NCI-H1092 (cell line): ENCODE measurements at regions not wholly inside any gene's neighbourhood (a gene's known extent, or its start where the extent isn't known, plus 50 kb on each side); places are given as distances from the start of the nearest gene placed in this dataset.
"Not testable (repeated sequence)": the region's sequence is repeated elsewhere in the genome, so short reads cannot be mapped to it uniquely, and the experiment has no call there.

Experiments
- DNase-seq: peaks from one replicate; lab custom pipeline; 2025; lab: John Stamatoyannopoulos, UW

DNA sequence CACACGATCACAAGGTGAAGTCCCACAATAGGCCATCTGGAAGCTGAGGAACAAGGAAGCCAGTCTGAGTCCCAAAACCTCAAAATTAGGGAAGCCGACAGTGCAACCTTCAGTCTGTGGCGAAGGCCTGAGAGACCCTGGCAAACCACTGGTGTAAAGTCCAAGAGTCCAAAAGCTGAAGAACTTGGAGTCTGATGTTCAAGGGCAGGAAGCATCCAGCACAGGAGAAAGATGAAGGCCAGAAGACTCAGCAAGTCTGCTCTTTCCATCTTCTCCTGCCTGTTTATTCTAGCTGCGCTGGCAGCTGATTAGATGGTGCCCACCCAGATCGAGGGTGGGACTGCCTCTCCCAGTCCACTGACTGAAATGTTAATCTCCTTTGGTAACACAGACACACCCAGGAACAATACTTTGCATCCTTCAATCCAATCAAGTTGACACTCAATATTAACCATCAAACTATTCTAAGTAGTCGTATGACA is 112.3 kb downstream of the MYCN start:
- DNase-seq, result not testable (repeated sequence)

DNA sequence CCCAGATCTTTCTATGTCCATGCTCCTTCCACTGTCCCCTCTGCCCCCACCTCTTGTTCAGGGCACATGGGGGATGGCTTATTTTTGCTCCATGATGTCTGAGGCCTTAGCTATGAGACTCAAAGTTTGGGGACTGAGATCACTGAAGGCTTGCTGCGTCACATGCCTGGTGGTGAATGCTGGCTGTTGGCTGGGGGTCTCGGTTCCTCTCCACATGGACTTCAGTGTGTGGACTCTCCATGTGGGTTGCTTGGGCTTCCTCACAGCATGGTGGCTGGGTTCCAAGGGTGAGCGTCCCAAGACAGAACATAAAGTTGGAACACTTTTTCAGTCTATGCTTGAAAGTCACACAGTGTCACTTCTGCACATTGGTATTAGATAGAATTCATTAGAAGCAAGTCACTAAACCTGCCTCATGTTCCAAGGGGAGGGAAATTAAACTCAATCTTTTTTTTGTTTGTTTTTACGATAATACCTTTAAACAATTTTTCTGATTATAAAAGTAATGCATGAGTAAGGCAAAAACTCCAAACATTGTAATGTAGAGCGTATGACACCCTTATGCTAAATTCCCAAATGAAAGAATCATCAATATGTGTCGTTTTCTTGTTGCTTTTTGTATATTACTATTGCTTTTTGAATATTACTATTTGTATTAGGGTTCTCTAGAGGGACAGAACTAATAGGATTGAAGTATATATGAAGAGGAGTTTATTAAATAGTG is 111.7 kb downstream of the MYCN start:
- no peak for DNase-seq

DNA sequence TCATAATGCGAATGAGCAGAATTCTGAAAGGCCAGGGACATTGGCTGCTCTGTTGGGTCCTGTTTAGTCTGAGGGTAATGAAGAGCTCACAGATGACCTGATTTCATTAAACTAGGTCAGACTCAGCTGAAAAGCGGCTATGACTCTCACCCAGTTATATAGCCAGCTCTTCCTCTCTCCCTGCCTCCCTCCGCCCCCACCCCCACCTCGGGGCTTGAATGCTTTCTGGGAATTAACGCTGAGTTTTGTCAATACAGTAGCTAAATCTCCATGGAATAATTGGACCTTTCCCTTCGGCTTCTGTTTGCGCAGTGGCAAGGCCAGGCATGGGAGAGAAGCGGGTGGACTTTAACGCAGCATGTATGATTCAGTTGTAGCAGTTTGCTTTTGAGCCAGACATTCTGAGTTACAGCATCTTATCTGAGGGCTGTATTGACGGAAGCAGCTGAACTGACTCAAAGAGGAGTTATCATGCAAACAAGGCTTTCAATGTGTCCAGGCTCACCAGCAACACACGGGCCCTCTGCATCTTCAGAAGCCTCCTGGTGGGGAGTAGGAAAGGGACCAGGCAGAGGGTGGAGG is 110.6 kb downstream of the MYCN start:
- DNase-seq, result peak; percentile 30

DNA sequence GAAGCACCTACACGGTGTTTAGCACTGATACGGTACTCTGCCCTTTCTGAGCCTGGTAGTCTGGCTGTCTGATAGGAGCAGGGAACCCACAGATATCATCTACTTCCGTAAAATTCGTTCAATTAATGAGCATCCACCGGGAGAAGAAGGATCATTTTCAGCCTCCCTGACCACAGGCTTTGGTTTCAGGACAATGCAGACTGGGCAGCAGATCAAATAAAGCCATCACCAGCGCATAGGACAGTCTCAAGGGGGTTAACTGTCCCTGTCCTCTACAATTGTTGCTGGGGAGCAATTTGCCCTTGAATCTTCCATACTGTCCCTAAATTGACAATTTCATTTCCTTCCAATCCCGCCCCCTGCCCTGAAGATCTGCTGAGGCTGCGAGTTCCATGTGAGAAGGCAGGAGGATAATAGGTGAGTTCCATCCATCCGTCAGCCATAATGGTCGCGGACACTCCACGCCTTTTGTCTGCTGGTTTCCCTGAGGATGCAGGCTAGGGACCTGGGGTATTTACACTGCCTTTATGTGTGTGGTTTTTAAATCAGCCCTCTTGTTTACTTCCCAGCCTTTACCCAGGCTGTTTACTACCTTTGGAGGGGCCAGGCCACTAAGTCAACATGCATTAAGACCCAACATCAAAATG is 110.0 kb downstream of the MYCN start:
- no peak for DNase-seq

DNA sequence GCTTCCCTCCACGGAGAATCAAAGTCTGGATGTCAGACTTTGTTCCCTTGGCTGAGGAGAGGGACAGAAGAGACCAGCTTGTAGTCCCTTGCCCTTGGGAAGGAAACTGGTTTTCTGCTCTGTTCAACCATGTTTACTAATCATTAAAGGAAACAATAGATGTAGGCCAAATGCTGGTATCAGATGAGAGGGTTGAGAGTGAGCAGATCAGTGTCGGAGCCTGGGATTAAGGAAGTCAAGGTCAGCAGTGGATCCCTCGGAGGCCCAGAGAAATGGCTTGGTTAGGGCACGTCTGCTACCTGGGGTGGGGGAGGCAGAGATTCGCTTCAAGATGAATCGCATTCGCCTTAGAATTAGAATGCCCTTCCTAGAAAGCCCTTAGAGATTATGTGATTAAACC is 109.1 kb downstream of the MYCN start:
- no peak for DNase-seq

DNA sequence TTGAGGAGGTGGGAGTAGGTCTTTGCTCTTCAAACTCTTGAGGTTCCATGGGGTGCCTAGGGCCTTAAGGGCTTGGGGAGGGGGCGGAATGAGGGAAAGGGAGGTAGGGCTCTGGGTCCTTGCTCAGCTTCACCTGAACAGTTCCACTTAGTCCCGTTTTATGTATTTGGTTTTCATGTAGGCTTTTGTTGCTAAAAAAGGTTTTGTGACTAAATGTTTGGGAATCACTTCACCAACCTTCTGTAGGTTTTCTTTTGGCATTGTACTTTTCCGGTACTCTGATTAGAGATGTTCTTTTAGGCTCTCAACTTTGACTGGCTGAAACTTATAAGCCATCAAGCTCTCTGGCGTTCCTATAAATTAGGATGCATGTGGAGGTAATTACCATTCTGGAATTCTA is 108.1 kb downstream of the MYCN start:
- no peak for DNase-seq

DNA sequence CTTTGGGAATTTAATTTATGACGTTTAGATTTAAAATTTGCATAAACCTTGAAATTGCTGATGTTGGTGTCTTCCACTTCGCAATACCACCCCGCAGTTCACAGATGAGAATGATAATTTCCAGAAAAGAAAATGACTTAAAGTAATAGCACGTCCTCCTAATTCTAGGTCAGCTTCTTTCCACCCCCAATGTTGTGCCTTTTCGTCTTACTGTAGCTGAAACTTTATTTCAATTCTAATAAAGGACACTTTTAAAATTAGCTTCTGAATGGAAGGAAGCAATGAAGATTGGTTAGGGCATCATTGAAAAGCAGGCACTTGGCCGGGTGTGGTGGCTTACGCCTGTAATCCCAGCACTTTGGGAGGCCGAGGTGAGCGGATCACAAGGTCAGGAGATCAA is 107.4 kb downstream of the MYCN start:
- no peak for DNase-seq

DNA sequence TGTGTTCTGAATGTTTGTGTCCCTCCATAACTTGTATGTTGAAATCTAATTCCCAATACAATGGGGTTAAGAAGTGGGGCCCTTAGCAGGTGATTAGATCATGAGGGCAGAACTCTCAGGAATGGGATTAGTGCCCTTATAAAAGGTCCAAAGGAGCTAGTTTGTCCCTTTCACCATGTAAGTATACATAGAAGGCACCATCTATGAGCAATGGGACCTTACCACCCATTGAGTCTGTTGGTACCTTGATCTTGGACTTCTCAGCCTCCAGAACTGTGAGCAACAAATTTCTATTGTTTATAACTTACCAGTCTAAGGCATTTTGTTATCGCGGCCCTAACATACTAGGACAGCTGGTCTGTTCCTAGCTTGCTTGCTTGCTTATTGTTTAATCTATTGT is 106.3 kb downstream of the MYCN start:
- no peak for DNase-seq

DNA sequence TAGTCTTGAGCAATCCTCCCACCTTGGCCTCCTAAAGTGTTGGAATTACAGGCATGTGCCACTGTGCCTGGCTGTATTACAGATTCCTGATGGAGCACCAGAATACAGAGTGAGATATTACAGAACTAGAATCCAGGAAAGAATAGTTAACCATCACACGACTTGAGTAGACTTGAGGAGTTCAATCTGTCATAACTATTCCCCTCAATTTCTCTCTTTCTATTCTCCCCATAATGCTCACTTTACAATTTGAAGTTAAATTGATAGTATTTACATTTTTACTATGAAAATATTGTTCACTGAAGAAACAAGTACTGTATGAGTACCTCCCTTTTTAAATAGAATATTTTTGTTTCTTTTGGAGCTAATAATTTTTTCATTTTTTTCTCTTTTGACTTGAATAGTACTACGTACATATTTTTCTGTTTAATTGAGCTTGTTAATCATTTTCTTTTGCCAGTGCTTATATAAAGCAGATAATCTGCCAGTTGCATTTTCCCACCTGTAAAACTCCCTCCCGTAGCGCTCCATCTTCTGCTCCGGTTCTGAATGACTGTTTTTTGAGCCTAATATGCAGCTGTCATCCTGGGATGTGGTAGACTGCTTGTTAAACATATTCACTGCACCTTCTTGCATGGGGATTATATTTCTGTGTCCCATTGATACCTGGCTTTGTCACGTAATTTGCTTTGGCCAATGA is 105.5 kb downstream of the MYCN start:
- no peak for DNase-seq

DNA sequence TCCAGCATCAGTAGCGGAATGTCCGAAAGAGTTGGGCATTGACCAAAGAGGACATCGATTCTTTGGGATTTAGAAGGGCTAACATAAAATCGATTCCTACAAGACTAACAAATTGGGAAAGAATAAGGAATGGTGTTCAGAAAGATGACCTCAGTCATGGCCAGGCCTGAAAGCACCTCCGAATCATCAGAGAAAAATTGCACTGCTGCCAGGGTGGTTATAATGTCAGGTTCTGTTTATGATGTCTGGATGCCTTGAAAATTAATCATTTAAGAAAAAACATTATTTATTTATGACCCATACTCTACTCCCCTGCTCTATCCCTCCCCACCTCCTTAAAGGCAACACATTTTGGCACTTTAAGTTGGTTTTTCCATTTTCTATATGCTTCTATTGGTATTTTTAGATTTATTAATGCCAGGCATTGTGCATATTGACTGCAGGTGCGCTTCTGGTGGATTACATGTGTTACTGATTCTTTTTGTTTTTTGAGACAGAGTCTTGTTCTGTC is 104.7 kb downstream of the MYCN start:
- no peak for DNase-seq

DNA sequence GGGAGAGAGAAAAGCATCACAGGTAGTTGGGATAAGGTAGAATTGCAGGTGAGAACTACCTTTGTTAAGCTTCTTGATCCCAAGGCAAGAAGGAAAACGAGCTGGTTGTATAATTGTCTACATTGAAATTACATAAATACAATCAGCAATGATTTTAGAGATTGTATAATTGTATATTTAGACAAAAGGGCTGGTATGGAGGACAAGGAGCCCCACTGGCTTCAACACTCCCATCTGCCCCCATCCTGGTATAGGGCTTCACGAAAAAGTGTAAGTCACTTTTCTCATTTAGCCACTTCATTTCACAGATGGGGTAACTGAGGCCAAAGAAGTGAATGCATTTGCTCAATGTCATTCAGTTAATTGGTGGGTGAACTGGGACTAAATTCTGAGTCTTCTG is 103.3 kb downstream of the MYCN start:
- no peak for DNase-seq

DNA sequence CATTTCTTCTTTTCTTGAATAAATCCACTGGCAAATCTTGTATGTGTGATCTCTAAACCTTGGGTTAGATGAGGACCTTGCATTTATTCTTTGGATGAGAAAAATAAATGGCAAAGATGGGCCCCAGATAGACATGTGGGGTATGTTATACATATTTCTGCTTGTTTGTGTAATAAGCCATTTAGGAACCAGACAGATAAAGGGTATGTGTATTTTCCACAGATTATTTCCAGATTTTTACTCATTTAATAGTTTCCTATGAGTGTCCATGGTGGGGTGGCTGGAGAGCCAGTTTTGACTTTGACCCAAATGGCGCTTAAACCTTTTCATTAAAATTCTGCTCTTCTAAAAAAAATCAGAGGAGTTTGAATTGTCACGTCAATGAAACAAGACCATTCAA is 102.8 kb downstream of the MYCN start:
- no peak for DNase-seq

DNA sequence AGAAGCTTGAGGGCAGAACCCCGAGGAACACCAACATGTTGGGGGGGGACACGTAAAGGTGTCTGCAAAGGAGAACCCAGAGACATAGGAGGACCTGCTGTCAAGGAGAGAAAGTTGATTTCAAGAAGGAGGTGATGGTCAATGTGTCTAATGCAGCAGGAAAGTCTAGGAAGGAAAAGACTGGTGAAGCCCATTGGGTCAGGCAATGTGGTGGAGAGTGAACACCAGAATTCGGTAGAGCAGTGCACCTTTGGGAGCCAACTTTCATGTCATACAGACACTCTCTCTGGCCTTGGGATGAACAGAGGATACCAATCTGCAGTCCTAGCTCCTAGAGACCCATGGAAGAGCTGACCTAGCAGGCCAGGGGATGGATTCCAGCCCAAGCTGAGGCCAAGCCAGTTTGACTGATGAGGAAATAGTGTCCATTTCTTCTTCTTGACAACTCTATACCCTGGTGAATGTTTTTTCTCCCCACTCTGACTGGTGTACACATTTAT is 101.9 kb downstream of the MYCN start:
- no peak for DNase-seq

DNA sequence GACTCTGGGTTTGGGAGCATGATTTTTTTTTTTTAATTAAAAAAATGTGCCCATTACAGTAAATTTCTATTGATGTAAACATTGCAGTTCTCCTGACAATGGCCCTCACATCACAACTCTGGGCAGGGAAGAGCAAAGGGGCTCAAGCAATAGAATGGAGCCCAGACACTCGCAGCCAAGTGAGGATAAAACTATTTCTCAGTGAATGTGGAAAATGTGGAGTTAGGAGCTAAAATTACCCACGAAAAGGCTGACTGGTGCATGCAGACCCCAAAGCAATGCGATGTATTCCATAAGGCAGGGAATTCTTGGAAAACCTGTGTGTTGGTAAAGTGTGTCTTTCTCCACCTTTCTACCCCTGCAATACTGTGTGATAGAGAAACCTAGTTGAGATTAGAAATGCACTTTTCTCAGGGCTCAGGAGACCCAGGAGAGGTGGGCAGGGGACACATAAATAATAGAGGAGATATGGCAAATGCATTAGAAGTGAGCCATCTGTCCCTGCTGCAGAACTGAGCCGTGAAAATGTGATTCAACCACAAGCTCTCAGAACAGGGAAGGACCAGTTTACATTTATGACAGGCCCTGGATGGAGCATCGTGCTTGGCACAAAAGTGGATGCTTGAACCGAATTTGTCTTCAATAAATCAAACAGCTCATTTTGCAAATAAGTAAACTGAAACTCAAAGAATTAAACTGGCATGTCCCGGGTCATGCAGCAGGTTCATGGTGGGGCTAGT is 100.1 kb downstream of the MYCN start:
- no peak for DNase-seq

DNA sequence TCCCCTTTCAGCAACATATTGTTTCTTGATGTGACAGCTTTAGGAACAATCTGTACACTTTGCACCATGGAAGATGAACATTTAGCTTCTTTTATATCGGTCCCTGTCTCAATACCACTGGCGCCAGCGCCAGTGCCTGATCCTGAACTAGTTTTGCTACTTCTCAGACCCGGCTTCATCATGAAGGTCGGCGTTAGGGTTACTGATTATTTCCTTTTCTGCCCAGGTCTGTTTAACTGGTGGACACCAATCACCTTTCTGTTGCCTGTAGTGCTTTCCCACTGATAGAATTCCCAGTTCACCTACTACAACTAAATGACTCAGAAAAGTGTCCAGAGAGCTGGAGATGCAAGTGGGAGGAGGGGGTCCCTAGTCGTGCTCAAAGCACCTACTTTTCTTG is 99.5 kb downstream of the MYCN start:
- no peak for DNase-seq

DNA sequence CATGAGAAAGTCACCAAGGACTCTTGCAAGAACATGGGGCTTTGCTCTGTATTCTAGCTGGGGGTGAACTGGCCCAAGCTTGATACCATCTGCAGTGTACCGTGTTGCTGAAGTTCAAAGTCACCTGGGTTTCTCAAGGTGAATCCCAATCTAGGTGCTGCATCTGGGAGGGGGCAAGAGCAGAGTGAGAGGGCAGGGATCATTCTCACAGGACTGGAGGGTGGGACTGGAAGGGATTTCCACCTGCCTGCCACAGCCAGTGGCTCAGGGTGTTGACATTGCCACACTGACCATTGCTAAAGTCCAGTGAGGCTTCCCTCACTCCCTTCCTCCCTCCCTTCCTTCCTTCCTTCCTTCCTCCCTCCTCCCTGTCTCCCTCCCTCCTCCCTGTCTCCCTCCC is 98.7 kb downstream of the MYCN start:
- DNase-seq, result no peak

DNA sequence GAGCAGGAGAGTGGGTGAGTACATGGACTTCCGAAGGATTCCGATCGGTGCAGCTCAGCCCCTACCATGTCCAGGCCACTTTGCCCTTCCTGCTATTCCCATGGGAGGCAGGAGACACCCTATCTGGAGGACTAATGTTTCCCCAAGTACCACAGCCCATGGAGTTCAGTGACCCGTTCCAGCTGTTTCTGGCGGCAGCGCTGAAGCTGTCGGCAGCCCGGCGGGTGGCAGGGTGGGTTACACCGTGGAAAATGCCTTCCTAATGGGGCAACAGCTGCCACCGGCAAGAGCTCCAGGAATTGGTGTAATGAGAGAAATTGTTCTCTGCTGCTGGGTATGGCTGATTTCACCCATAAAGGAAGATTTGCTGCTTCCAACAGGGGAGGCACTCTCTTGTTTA is 98.3 kb downstream of the MYCN start:
- DNase-seq, result no peak

DNA sequence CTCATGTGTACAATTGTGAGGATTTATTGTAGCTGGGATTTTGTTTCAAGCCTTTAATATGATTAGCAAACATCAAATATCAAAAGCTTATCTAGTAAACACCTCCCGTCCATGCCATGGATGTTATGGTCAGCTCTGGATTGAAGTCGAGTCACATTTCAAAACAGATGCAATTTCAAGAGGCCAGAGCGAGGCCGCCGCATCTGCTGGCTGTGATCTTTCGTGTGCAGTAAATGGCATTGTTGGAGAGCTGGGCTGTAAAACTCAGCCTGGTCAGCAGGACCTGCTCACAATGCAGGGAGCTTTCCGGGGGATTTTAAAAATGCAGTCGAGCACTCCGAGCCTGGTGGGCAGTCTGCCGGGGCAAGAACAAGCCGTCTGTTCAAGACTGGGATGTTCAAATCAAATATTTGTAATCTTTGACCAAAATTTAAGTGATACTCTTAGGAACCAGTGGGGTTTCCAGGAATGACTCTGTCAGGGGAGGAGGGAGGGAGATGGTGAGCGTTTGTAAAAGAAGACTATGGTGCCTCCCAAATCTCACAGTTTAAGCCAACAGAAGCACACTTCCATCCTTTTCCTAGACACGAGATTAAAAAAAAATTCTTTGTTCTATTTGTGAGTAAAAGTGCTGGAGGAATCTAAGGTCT is 97.6 kb downstream of the MYCN start:
- no peak for DNase-seq

DNA sequence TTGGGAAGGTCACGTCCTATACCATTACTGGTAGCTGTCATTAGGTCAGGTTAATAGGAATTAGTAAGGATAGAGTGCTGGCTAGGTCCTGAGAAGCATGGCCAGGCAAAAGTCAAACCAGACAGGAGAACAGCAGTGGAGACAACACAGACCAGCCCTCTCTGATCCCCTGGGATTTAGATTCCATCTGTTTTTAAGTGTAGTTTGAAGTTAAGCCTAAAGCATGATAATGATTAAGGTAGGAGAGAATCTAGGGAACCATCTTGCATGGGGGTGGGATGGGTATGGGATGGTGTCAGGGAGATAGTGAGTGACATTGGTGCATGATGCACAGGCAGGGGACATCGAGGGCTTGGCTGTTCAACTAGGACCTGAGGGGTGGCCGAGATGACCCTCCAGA is 96.6 kb downstream of the MYCN start:
- no peak for DNase-seq

DNA sequence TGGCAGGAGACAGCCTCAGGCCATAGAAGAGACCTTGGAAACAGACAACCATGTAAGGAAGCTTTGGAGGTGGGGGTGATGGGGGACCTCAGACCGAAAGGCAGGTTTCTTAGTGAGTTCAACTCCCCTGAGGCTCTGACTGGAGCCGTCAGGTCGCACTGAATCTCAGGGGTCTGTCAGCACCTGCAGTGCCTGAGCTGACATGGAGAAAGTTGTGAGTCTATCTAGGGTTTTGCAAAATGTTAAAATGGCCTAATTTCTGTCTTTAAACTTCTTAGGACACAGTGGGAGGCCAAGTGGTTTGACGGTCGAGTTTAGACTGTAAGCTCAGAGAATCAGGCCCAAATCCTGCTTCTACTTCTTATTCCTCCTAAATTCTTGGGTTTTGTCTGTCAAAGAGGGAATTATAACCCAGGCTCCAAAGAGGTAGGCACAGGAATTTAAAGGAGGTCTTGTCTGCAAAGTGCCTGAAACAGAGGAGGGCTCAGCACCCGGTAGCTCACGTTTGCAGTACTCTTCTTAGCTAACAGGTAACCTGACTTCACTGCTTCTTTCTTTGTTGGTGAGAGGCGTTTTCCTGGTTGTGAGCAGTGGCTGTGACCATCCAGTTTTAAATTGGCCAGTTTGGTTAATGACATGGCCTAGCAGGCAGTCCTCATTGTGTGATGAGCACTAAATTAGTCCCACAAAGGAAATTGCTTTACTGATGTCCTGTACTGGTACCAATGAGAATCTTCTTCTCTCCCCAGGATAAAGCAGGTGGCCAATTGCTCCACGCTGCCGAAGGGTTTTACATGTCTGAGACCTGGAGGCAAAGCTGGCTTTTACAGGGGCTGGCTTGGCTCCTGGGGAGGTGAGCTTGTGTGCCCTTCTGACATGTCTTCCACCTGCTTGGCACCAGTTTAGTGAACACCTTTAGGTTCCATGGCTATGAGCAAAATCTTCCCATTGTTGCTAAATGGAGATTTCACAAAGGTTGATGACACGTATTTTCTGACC is 95.7 kb downstream of the MYCN start:
- DNase-seq, result no peak
